ENCODE measurements at regions not wholly inside any gene's neighbourhood (a gene's known extent, or its start where the extent isn't known, plus 50 kb on each side); places are given as distances from the start of the nearest gene placed in this dataset.

GRCh38 chr7:15921576-15921975 is 235.1 kb upstream of the MEOX2 start:
- no peak for DNase-seq (ENCODE audit: low read depth in 2 of 2)

DNA sequence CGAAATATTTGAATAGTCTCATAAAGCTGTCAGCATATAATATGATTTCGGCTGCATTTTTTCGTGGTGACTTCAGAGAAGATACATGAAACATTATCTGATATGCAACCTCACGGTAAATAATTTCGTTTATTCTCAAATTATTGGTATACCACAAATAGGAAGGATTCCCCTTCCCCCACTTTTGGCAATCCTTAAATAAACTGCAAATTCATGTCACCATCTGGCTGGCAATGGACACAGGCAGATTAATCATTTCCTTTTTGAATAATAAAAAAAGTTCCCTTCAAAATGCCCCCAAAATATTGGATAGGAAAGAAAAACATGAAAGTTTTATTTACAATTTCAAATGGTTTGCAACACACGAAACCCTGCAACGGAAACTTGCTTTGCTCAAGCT is 234.5 kb upstream of the MEOX2 start:
- DNase-seq (ENCODE audit: low read depth in 2 of 2): no peak

DNA sequence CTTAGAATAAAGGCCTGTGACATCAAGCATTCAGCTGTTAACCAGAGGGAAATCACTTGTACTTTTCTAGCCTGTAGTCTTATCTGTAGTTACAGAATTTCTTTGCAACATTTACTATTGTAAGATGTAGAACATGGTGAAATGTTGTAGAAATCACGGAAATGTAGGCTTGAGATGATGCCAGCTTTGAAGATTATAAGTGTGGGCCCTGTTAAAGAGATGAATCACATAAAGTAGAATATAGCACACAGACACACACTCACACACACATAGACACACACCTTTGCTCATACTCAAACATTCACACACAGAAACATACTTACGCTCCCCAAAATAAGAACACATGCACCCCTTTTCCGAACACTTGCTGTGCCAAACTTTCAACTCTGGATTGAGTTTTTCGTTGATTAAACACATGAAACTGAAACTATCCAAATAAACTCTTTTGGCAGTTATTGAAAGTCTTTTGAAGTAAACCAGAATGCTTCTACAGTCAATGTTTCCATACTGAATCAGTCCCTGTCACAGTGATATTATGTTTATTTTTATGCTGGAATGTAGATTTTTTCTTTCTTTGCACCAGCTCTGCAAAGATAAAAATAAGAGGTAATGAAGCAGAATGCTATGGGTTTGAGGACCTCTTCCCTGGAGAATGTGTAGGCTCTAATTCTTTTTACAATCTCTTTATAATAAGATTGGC is 230.3 kb upstream of the MEOX2 start:
- DNase-seq (ENCODE audit: low read depth in 2 of 2): no peak

DNA sequence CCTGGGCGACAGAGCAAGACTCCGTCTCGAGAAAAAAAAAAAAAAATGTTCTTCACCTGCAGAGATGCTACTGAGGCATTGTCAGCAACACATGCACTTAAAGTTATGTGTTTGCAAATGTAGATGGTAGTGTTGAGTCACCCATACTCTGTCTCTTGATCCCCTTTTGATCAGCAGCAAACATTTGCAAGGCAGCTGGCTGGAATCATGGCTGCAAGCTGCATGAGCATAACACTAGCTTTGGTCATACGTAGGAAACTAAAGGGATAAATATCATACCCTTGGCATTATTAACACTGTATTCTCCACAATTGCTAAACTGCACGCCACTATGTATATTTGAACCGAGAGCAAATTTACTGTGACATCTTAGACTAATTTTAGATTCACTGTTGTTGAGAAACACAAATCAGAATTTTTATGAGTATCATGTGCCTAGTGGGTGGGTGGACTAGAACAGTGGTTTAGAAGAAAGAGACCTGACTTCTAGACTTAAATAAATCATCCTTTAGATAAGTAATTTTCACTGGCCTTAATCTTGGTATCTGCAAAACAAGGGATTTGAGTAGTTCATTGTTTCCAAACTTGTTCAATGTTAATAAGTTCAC is 229.3 kb upstream of the MEOX2 start:
- no peak for DNase-seq (ENCODE audit: low read depth in 2 of 2)

- DNase-seq (ENCODE audit: low read depth in 2 of 2): no peak
Measured at GRCh38 chr7:15914611-15915010, 228.1 kb upstream of the MEOX2 start.

- DNase-seq (ENCODE audit: low read depth in 2 of 2): no peak
Measured at GRCh38 chr7:15906436-15906835, 220.0 kb upstream of the MEOX2 start.

GRCh38 chr7:15905251-15906040 is 219.0 kb upstream of the MEOX2 start:
- DNase-seq (ENCODE audit: low read depth in 2 of 2): no peak

GRCh38 chr7:15891151-15891881 is 204.8 kb upstream of the MEOX2 start:
- no peak for DNase-seq (ENCODE audit: low read depth in 2 of 2)

- DNase-seq (ENCODE audit: low read depth in 2 of 2): no peak
Measured at GRCh38 chr7:15889507-15889906, 203.0 kb upstream of the MEOX2 start.

DNA sequence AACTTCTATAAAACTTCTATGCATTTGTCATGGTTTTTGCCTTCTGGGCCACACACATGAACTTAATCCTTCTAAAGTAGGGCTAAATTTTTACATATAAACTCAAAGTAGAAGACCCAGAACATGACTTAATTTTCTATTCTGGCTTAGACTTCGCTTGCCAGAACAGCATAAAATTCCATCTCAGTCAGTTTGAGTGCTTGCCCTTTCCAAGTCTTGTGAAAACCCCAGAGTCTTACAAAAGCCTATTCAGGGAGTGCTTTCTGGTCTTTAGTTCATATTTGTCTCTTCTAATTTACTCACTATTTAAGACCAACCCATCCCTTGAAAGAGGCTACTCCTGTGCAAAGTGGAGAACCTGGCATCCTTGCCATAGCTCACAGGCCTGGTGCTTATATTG is 201.6 kb upstream of the MEOX2 start:
- no peak for DNase-seq (ENCODE audit: low read depth in 2 of 2)

- no peak for DNase-seq (ENCODE audit: low read depth in 2 of 2)
Measured at GRCh38 chr7:15886626-15887025, 200.1 kb upstream of the MEOX2 start.

- DNase-seq (ENCODE audit: low read depth in 2 of 2): no peak
Measured at GRCh38 chr7:15885678-15886077, 199.2 kb upstream of the MEOX2 start.

GRCh38 chr7:15874774-15875173 is 188.3 kb upstream of the MEOX2 start:
- DNase-seq (ENCODE audit: low read depth in 2 of 2): no peak

DNA sequence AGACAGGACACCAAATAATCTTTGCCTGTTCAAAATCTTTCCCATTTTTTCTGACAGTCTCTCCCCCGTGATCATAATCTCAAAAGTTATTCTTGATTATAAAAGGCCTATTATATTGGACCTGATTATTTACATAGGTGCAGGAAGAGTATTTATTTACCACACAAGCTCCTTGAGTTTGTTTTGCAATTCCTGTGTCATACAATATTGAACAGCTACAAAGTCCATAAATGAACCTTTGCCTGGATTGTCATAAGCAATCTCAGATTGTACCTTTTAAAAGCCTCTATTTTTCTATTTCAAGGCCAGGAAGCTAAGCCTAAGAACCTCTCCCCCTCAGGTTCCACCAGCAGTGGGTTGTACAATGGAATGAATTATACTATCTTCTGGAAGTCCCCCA is 183.9 kb upstream of the MEOX2 start:
- no peak for DNase-seq (ENCODE audit: low read depth in 2 of 2)

DNA sequence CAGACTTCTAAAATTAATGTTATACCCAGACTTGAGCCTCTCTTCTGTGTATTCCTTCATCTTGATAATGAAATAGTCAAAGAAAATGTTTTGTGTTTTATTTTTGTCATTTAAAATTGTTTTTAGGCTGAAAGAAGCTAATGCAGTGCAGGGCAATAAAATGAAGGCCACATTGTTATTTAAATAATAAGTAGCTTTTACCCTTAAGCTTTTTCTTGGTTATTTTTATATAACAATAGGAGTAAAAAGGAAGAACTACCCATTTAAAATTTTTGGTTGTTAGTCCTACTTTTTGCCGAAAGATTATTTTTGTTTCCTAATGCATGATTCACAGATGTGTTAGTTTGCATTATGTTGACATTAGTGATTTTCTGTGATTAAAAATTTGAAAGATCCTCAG is 181.0 kb upstream of the MEOX2 start:
- no peak for DNase-seq (ENCODE audit: low read depth in 2 of 2)

DNA sequence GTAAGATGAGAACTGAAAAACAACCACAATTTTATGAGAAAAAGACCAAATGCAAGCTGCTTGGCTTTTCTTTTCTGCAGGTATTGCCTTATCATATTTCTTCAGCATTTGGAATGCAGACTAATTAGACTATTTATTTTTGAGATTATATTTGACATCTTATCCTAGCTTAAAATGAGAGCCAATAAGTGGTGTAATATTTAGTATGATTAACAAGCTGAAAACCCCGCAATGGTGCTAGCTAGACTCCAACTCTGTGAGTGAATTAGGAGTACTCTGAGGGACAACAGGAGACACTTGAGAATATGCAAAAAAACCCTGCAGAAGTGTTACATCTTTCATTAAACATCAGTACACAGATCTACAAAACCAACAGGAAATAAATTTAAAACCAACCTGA is 180.3 kb upstream of the MEOX2 start:
- no peak for DNase-seq (ENCODE audit: low read depth in 2 of 2)

- DNase-seq (ENCODE audit: low read depth in 2 of 2): no peak
Measured at GRCh38 chr7:15864626-15864991, 178.1 kb upstream of the MEOX2 start.

- DNase-seq (ENCODE audit: low read depth in 2 of 2): no peak
Measured at GRCh38 chr7:15863951-15864625, 177.6 kb upstream of the MEOX2 start.

DNA sequence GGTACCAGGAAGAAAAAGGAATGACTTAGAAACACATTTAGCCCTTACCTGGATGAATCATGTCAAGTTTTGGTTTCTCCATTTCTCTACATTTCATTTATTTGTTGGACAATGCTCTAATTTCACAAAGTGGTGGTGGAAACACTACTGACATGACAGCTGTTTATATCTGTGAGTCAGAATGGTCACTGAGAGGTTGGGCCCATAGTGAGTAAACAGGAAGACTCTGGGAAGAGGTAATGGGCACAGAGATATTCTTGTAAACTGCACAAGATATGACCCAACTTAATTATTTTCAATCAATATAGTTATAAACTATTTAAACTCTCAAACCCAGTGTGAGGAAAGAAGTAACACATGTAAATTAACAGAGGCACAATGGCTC is 176.3 kb upstream of the MEOX2 start:
- DNase-seq (ENCODE audit: low read depth in 2 of 2): no peak

DNA sequence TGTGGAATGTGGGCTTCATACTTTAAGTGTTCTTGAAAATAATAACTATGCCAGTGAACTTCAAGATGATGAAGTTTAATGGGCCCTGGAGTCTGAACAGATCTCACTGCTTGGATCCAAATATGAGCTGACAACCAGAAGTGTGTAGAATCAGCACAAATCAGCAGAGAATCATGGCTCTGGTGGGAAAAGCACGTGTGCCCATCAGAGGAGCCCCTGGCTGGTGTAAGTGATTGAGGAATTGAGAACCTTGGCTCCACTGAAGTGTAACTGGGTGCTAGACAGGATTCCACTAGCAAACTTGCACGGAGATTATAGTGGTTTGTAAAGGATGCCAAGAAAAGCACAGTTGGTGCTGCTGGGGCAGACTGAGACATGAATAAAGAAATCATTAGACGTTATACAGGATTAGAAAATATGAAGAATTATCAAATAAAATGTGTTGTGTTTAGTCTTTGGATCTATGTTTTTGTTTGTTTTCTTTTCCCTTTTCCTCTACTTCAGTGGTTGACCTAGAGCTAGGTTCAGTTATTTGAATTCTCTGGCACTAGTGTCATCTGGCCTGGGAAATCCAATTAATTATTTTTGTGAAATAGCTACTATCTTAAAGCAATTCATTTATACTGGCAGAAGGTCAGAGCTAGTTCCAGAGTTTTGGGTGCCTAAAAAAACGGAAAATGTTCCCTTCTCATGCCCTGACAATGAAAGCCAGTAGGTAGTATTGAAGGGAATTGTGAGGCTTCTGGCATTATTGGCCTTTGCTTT is 175.7 kb upstream of the MEOX2 start:
- DNase-seq (ENCODE audit: low read depth in 2 of 2): no peak

GRCh38 chr7:15860264-15860949 is 173.9 kb upstream of the MEOX2 start:
- no peak for DNase-seq (ENCODE audit: low read depth in 2 of 2)

Measured in stimulated activated CD8-positive, alpha-beta memory T cell treated with anti-CD3 and anti-CD28 coated beads, Interleukin-2, amount 100 ng/mL, for 48 hours (primary cell).